K562 (cell line): ENCODE measurements at regions not wholly inside any gene's neighbourhood (a gene's known extent, or its start where the extent isn't known, plus 50 kb on each side); places are given as distances from the start of the nearest gene placed in this dataset.

Source experiments
- ARNT ChIP-seq, 2 experiments: fragments of 450-650 bp; IDR thresholded peaks; 2 replicates each; pipeline ENCODE4 v1.6.1; 2016; ENCODE audit warnings: mild to moderate bottlenecking in 1 of 2
- CC2D1A ChIP-seq: fragments of 450-650 bp; IDR thresholded peaks from 2 replicates; pipeline ENCODE4 v1.6.1; 2017; ENCODE audit warnings: mild to moderate bottlenecking
- DDX20 ChIP-seq: fragments of 450-650 bp; IDR thresholded peaks from 2 replicates; pipeline ENCODE4 v1.6.1; 2016; ENCODE audit warnings: missing genetic modification characterization, low read depth, mild to moderate bottlenecking, missing compliant biosample characterization, moderate library complexity
- EWSR1 ChIP-seq: fragments of 450-650 bp; IDR thresholded peaks from 2 replicates; pipeline ENCODE4 v1.6.1; 2018; ENCODE audit warnings: borderline replicate concordance, mild to moderate bottlenecking, low read depth, moderate library complexity; ENCODE audit not compliant: partially characterized antibody
- FOXA3 ChIP-seq, 2 experiments: fragments of 450-650 bp in 1 of 2; sonication (generic) in 1 of 2; formaldehyde crosslinking; IDR thresholded peaks in 1 of 2; conservative IDR thresholded peaks in 1 of 2; 2 replicates each; pipeline versions ENCODE4 v1.4.0 to v1.8.0; 2020 to 2022; ENCODE audit warnings: mild to moderate bottlenecking in 2 of 2, missing genetic modification reagents in 1 of 2
- HLTF ChIP-seq: fragments of 450-650 bp; IDR thresholded peaks from 2 replicates; pipeline ENCODE4 v1.6.1; 2016
- POLR3A ChIP-seq: IDR thresholded peaks from 2 replicates; pipeline ENCODE4 v1.6.1; 2011; ENCODE audit warnings: borderline replicate concordance, mild to moderate bottlenecking, moderate library complexity; ENCODE audit not compliant: insufficient read length, insufficient read depth; ENCODE audit errors: extremely low read depth
- RBM14 ChIP-seq: fragments of 200-400 bp; formaldehyde crosslinking; IDR thresholded peaks from 2 replicates; pipeline ENCODE4 v1.6.1; 2018; ENCODE audit warnings: low read depth, mild to moderate bottlenecking, low read length, moderate library complexity, borderline replicate concordance; ENCODE audit not compliant: insufficient read depth
- SMARCA5 ChIP-seq: fragments of 450-650 bp; IDR thresholded peaks from 2 replicates; pipeline ENCODE4 v1.6.1; 2016
- SP1 ChIP-seq: sonication (generic); formaldehyde crosslinking; IDR thresholded peaks from 2 replicates; pipeline ENCODE4 v1.8.1; 2022; ENCODE audit warnings: mild to moderate bottlenecking, missing genetic modification reagents
- ZNF217 ChIP-seq: sonication (generic); formaldehyde crosslinking; IDR thresholded peaks from 2 replicates; pipeline ENCODE4 v1.8.0; 2022; ENCODE audit warnings: mild to moderate bottlenecking, missing genetic modification reagents
- ZNF239 ChIP-seq: fragments of 250-450 bp; sonication (Bioruptor Pico); IDR thresholded peaks from 2 replicates; pipeline ENCODE4 v1.4.0; 2020; ENCODE audit warnings: mild to moderate bottlenecking
- TF ChIP-seq, protein P1 (sequence below): fragments of 250-450 bp; sonication (Bioruptor Pico); IDR thresholded peaks from 2 replicates; pipeline ENCODE4 v1.8.0; 2021; ENCODE audit warnings: moderate library complexity, mild to moderate bottlenecking, inconsistent platforms
- TF ChIP-seq, protein P2 (sequence below): fragments of 450-650 bp; formaldehyde crosslinking; IDR thresholded peaks from 2 replicates; pipeline ENCODE4 v1.4.0; 2020; ENCODE audit warnings: mild to moderate bottlenecking, moderate library complexity
- TF ChIP-seq, protein P3 (sequence below), 2 experiments: IDR thresholded peaks; 2 replicates each; pipeline ENCODE4 v1.6.1; 2012; ENCODE audit warnings: improper control_type of control experiment in 2 of 2, low read depth in 2 of 2, low read length in 2 of 2, borderline replicate concordance in 1 of 2
- TF ChIP-seq, protein P4 (sequence below): sonication (generic); formaldehyde crosslinking; IDR thresholded peaks from 2 replicates; pipeline ENCODE4 v1.8.0; 2022; ENCODE audit warnings: mild to moderate bottlenecking, missing genetic modification reagents, borderline replicate concordance
- TF ChIP-seq, protein P5 (sequence below): sonication (generic); formaldehyde crosslinking; IDR thresholded peaks from 2 replicates; pipeline ENCODE4 v1.8.0; 2022; ENCODE audit warnings: mild to moderate bottlenecking, missing genetic modification reagents

DNA sequence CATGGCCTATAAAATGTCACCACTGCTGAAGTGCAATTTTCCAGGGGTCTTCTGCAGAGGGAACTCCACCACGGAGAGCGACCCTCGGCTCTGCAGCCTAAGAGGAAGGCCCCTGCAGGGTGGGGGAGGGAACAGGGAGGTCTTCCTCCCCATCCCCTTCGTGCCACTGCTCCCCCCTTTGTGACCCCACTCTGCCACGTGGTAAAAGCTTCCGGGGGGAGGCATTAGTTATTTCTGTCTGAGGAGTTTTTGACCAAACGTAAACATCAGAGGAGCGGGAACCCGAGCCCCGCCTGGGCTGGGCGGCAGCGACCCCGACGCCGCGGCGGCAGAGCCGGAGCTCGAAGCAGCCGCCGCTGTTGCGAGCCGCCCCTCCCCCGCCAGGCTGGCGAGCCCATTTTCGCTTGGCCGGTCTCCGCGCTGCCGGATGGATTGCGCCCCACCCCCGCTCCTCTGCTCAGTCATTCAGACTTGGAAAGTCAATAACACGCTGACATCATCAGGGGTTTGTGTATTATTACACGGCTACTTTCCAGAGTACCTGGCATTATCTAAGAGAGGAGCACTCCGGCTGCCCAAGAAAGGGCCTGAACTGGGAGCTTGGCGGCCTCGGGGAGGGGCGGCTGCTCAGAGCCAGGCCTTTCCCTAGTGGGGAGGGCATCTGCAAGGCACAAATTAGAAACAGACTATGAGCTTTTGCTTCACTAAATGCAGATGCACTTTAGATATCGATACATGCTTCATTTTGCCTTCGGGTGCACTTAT lies 162.5 kb upstream of the TBL1XR1 start (continued):
- TF ChIP-seq EWSR1: no peak
- TF ChIP-seq FOXA3 (CRISPR knock-in tag; conservative IDR thresholded peaks at IDR 0.05 in 1 of 2, IDR thresholded peaks at IDR 0.05 in 1 of 2): peak; percentile 98 to 99
- TF ChIP-seq, protein P1, sequence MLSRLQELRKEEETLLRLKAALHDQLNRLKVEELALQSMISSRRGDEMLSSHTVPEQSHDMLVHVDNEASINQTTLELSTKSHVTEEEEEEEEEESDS (CRISPR knock-in tag): no peak
- TF ChIP-seq ARNT (IDR thresholded peaks at IDR 0.05): peak; percentile 68 to 73; a peak in 2 of 4 replicates
- TF ChIP-seq, protein P2, sequence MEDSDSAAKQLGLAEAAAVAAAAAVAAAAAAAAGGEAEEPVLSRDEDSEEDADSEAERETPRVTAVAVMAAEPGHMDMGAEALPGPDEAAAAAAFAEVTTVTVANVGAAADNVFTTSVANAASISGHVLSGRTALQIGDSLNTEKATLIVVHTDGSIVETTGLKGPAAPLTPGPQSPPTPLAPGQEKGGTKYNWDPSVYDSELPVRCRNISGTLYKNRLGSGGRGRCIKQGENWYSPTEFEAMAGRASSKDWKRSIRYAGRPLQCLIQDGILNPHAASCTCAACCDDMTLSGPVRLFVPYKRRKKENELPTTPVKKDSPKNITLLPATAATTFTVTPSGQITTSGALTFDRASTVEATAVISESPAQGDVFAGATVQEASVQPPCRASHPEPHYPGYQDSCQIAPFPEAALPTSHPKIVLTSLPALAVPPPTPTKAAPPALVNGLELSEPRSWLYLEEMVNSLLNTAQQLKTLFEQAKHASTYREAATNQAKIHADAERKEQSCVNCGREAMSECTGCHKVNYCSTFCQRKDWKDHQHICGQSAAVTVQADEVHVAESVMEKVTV (CRISPR knock-in tag): peak; percentile 72
- TF ChIP-seq CC2D1A: 0 out of 2 replicates have a peak, but pooled peaks have one; percentile 8
- TF ChIP-seq, protein P3, sequence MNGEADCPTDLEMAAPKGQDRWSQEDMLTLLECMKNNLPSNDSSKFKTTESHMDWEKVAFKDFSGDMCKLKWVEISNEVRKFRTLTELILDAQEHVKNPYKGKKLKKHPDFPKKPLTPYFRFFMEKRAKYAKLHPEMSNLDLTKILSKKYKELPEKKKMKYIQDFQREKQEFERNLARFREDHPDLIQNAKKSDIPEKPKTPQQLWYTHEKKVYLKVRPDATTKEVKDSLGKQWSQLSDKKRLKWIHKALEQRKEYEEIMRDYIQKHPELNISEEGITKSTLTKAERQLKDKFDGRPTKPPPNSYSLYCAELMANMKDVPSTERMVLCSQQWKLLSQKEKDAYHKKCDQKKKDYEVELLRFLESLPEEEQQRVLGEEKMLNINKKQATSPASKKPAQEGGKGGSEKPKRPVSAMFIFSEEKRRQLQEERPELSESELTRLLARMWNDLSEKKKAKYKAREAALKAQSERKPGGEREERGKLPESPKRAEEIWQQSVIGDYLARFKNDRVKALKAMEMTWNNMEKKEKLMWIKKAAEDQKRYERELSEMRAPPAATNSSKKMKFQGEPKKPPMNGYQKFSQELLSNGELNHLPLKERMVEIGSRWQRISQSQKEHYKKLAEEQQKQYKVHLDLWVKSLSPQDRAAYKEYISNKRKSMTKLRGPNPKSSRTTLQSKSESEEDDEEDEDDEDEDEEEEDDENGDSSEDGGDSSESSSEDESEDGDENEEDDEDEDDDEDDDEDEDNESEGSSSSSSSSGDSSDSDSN (IDR thresholded peaks at IDR 0.05; ENCODE audit: borderline replicate concordance in 1 of 2, low read depth in 2 of 2, low read length in 2 of 2): peak in 1 of 2 experiments; percentile 30; a peak in 1 of 4 replicates
- TF ChIP-seq, protein P4, sequence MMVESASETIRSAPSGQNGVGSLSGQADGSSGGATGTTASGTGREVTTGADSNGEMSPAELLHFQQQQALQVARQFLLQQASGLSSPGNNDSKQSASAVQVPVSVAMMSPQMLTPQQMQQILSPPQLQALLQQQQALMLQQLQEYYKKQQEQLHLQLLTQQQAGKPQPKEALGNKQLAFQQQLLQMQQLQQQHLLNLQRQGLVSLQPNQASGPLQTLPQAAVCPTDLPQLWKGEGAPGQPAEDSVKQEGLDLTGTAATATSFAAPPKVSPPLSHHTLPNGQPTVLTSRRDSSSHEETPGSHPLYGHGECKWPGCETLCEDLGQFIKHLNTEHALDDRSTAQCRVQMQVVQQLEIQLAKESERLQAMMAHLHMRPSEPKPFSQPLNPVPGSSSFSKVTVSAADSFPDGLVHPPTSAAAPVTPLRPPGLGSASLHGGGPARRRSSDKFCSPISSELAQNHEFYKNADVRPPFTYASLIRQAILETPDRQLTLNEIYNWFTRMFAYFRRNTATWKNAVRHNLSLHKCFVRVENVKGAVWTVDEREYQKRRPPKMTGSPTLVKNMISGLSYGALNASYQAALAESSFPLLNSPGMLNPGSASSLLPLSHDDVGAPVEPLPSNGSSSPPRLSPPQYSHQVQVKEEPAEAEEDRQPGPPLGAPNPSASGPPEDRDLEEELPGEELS: peak; percentile 90; the same call in 1 of the 2 replicates
- peak; percentile 80 for TF ChIP-seq SP1 (CRISPR knock-in tag)
- TF ChIP-seq ZNF239 (CRISPR knock-in tag): no peak
- TF ChIP-seq ZNF217 (CRISPR knock-in tag): no peak
- no peak for TF ChIP-seq DDX20 (tag)
- TF ChIP-seq RBM14: no peak
- no peak for TF ChIP-seq POLR3A
- no peak for TF ChIP-seq SMARCA5
- TF ChIP-seq HLTF: 0 out of 2 replicates have a peak, but pooled peaks have one; percentile 15
- TF ChIP-seq, protein P5, sequence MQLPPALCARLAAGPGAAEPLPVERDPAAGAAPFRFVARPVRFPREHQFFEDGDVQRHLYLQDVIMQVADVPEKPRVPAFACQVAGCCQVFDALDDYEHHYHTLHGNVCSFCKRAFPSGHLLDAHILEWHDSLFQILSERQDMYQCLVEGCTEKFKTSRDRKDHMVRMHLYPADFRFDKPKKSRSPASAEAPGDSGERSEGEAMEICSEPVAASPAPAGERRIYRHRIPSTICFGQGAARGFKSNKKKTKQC: peak; percentile 89; the same call in 1 of the 2 replicates
